Ishikawa (cell line): ENCODE measurements at regions not wholly inside any gene's neighbourhood (a gene's known extent, or its start where the extent isn't known, plus 50 kb on each side); places are given as distances from the start of the nearest gene placed in this dataset.

Experiments
- CEBPB ChIP-seq: IDR thresholded peaks from 2 replicates; pipeline ENCODE4 v1.6.1; 2012
- CREB1 ChIP-seq: IDR thresholded peaks from 2 replicates; pipeline ENCODE4 v1.6.1; 2012; ENCODE audit warnings: low read depth
- EGR1 ChIP-seq: IDR thresholded peaks from 2 replicates; pipeline ENCODE4 v1.6.1; 2012
- EP300 ChIP-seq: IDR thresholded peaks from 2 replicates; pipeline ENCODE4 v1.6.1; 2012; ENCODE audit warnings: borderline replicate concordance
- FOXM1 ChIP-seq: IDR thresholded peaks from 2 replicates; pipeline ENCODE4 v1.6.1; 2012; ENCODE audit warnings: low read depth, borderline replicate concordance
- MAX ChIP-seq: IDR thresholded peaks from 2 replicates; pipeline ENCODE4 v1.6.1; 2012
- NFIC ChIP-seq: IDR thresholded peaks from 2 replicates; pipeline ENCODE4 v1.6.1; 2012
- RAD21 ChIP-seq: IDR thresholded peaks from 2 replicates; pipeline ENCODE4 v1.6.1; 2012; ENCODE audit warnings: low read depth
- TAF1 ChIP-seq: IDR thresholded peaks from 2 replicates; pipeline ENCODE4 v1.6.1; 2012; ENCODE audit warnings: low read depth, mild to moderate bottlenecking
- TCF12 ChIP-seq: IDR thresholded peaks from 2 replicates; pipeline ENCODE4 v1.6.1; 2012; ENCODE audit warnings: low read depth
- TEAD4 ChIP-seq: IDR thresholded peaks from 2 replicates; pipeline ENCODE4 v1.6.1; 2012
- USF1 ChIP-seq: IDR thresholded peaks from 2 replicates; pipeline ENCODE4 v1.6.1; 2012
- YY1 ChIP-seq: IDR thresholded peaks from 2 replicates; pipeline ENCODE4 v1.6.1; 2012; ENCODE audit warnings: low read depth
- ZBTB7A ChIP-seq: IDR thresholded peaks from 2 replicates; pipeline ENCODE4 v1.6.1; 2012; ENCODE audit warnings: low read depth
- TF ChIP-seq, protein P1 (sequence below): IDR thresholded peaks from 2 replicates; pipeline ENCODE4 v1.6.1; 2012; ENCODE audit warnings: low read depth, mild to moderate bottlenecking

DNA sequence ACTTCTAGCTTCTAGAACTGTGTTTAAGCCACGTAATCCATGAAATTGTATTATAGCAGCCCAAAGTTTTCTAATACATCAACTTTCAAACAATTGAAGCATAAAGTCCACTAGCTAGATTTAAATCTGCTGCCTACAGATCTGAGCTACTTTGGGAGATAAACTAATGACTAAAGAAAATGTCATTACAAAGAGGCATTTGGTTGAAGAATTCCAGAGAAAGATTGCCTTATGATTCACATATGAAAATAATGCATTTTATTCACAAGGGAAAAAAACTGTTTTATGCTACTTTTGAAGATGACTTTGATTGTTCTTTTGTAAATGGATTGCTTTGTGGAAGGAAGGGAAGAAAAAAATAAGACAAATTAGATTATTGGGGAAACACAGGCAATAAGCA is 124.1 kb upstream of the SLIT2 start:
- TF ChIP-seq MAX (no peak), RAD21 (no peak), EP300 (no peak), YY1 (no peak), USF1 (no peak), ZBTB7A (no peak), CEBPB (no peak), EGR1 (no peak)

- TF ChIP-seq NFIC (no peak), CREB1 (no peak), MAX (no peak), EGR1 (no peak), EP300 (no peak), CEBPB (no peak), TCF12 (no peak), ZBTB7A (no peak), FOXM1 (no peak), RAD21 (no peak), TAF1 (no peak), YY1 (no peak), USF1 (no peak), TEAD4 (no peak)
- TF ChIP-seq, protein P1, sequence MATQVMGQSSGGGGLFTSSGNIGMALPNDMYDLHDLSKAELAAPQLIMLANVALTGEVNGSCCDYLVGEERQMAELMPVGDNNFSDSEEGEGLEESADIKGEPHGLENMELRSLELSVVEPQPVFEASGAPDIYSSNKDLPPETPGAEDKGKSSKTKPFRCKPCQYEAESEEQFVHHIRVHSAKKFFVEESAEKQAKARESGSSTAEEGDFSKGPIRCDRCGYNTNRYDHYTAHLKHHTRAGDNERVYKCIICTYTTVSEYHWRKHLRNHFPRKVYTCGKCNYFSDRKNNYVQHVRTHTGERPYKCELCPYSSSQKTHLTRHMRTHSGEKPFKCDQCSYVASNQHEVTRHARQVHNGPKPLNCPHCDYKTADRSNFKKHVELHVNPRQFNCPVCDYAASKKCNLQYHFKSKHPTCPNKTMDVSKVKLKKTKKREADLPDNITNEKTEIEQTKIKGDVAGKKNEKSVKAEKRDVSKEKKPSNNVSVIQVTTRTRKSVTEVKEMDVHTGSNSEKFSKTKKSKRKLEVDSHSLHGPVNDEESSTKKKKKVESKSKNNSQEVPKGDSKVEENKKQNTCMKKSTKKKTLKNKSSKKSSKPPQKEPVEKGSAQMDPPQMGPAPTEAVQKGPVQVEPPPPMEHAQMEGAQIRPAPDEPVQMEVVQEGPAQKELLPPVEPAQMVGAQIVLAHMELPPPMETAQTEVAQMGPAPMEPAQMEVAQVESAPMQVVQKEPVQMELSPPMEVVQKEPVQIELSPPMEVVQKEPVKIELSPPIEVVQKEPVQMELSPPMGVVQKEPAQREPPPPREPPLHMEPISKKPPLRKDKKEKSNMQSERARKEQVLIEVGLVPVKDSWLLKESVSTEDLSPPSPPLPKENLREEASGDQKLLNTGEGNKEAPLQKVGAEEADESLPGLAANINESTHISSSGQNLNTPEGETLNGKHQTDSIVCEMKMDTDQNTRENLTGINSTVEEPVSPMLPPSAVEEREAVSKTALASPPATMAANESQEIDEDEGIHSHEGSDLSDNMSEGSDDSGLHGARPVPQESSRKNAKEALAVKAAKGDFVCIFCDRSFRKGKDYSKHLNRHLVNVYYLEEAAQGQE, result no peak
These were observed 124.8 kb upstream of the SLIT2 start for GRCh38 chr4:20126906-20127305.

DNA sequence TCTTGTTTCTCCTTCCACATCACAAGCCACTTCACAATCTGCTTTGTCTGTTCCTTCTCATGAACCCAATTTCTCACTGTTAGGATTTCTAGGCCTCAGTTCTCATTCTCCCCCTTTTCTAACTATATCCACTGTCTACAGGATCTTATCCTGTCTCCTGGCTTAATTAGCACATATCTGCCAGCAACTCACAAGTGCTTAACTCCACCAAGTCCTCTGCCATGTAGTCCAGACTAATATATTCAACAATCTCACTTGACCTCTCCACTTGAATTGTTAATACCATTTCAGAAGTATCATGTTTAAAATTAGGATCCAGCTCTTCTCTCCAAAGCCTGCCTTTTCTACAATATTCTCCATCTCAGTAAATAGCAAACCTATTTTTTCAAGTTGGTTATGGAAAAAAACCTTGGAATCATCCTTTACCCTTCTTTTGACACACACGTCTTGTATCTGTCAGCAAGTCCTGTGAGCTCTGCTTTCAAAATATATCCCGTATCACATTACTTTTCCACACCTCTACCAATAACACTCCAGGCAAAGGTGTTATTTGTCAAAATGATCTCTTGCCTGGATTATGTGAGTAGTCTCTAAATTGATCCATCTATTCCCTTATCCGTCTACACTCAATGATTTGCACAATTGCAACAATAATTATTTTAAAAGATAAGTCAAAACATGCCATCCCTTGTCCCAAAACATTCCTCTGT is 127.2 kb upstream of the SLIT2 start:
- TF ChIP-seq CEBPB, result no peak
- TF ChIP-seq FOXM1, result no peak

GRCh38 chr4:20122198-20122988 is 129.3 kb upstream of the SLIT2 start:
- TF ChIP-seq USF1 (no peak), EGR1 (no peak), TAF1 (no peak), MAX (no peak), CREB1 (no peak), FOXM1 (no peak), TEAD4 (no peak), NFIC (no peak), ZBTB7A (no peak), TCF12 (no peak), CEBPB (no peak), YY1 (no peak), RAD21 (no peak)
- TF ChIP-seq, protein P1, result no peak

- TF ChIP-seq TCF12, result no peak
- TF ChIP-seq EGR1, result no peak
- TF ChIP-seq USF1, result no peak
- no peak for TF ChIP-seq TAF1
- TF ChIP-seq RAD21, result no peak
- TF ChIP-seq TEAD4, result no peak
- TF ChIP-seq CREB1, result no peak
- no peak for TF ChIP-seq MAX
- no peak for TF ChIP-seq EP300
- TF ChIP-seq CEBPB, result no peak
- no peak for TF ChIP-seq FOXM1
- TF ChIP-seq ZBTB7A, result no peak
- TF ChIP-seq YY1, result no peak
These were observed 132.6 kb upstream of the SLIT2 start for GRCh38 chr4:20119141-20119540.
